CD4-positive, CD25-positive, alpha-beta regulatory T cell (primary cell): ENCODE measurements at regions not wholly inside any gene's neighbourhood (a gene's known extent, or its start where the extent isn't known, plus 50 kb on each side); places are given as distances from the start of the nearest gene placed in this dataset.

Experiments used
- ATAC-seq, 2 donors: fragments of 150-1000 bp; cut with Tn5 transposase; one replicate each; pipeline ENCODE4 v1.10.0; 2021; ENCODE audit warnings: low read depth in 2 of 2, moderate number of reproducible peaks in 2 of 2, moderate library complexity in 1 of 2
- DNase-seq, 3 donors: peaks; one replicate each; pipeline versions ENCODE4 v3.0.0 to v3.0.0-alpha.2; 2012 to 2022; ENCODE audit warnings: mixed read lengths in 1 of 3
- H3K27ac ChIP-seq: one replicate; pipeline ENCODE4 v1.7.0; 2013; ENCODE audit warnings: mild to moderate bottlenecking, low read length; ENCODE audit not compliant: insufficient read depth, poor library complexity, severe bottlenecking
- H3K27me3 ChIP-seq: one replicate; pipeline ENCODE4 v1.7.0; 2013; ENCODE audit warnings: low read length; ENCODE audit not compliant: control insufficient read depth, insufficient read depth
- H3K36me3 ChIP-seq: one replicate; pipeline ENCODE4 v1.7.0; 2013; ENCODE audit warnings: mild to moderate bottlenecking, low read length, moderate library complexity; ENCODE audit not compliant: control insufficient read depth, insufficient read depth
- H3K4me1 ChIP-seq: 2 replicates; pipeline ENCODE4 v1.7.0; 2013; ENCODE audit warnings: mild to moderate bottlenecking, low read length; ENCODE audit not compliant: insufficient read depth, control insufficient read depth, poor library complexity, severe bottlenecking
- H3K4me3 ChIP-seq: one replicate; pipeline ENCODE4 v1.7.0; 2013; ENCODE audit warnings: low read depth, mild to moderate bottlenecking, low read length, moderate library complexity
- H3K9me3 ChIP-seq, 2 experiments: 1 replicate in 1 of 2; 2 replicates in 1 of 2; pipeline ENCODE4 v1.7.0; 2013; ENCODE audit warnings: low read length in 2 of 2, mild to moderate bottlenecking in 1 of 2, moderate library complexity in 1 of 2; ENCODE audit not compliant: control insufficient read depth in 2 of 2
- H3K27ac Mint-ChIP-seq, 3 donors: one replicate each; pipeline ENCODE4 v1.8.0; 2020 to 2022; ENCODE audit warnings: mild to moderate bottlenecking in 3 of 3, mixed read lengths in 3 of 3, moderate library complexity in 2 of 3
- H3K27me3 Mint-ChIP-seq: one replicate; pipeline ENCODE4 v1.8.0; 2022; ENCODE audit warnings: mild to moderate bottlenecking, mixed read lengths
- H3K36me3 Mint-ChIP-seq: one replicate; pipeline ENCODE4 v1.8.0; 2020; ENCODE audit warnings: mixed read lengths
- H3K4me1 Mint-ChIP-seq, 4 donors: one replicate each; pipeline ENCODE4 v1.8.0; 2020 to 2022; ENCODE audit warnings: mixed read lengths in 4 of 4, mild to moderate bottlenecking in 1 of 4
- H3K4me3 Mint-ChIP-seq, 4 donors: one replicate each; pipeline ENCODE4 v1.8.0; 2020 to 2022; ENCODE audit warnings: mild to moderate bottlenecking in 4 of 4, mixed read lengths in 4 of 4, moderate library complexity in 3 of 4
- H3K9me3 Mint-ChIP-seq, 7 donors: one replicate each; pipeline ENCODE4 v1.8.0; 2020 to 2022; ENCODE audit warnings: mixed read lengths in 7 of 7, mild to moderate bottlenecking in 3 of 7, moderate library complexity in 2 of 7

GRCh38 chr11:115555336-115556090 lies 51.3 kb upstream of the CADM1 start:
- no peak overlapping the region for H3K4me3 Mint-ChIP-seq
- H3K36me3 Mint-ChIP-seq, result no peaks in the 10 kb centered on the region
- Histone ChIP-seq H3K9me3 (no peaks in the 10 kb centered on the region), H3K4me3 (no peak overlapping the region), H3K36me3 (no peaks in the 10 kb centered on the region), H3K27ac (no peak overlapping the region), H3K27me3 (no peaks in the 10 kb centered on the region), H3K4me1 (no peaks in the 10 kb centered on the region)
- no peaks in the 10 kb centered on the region for H3K4me1 Mint-ChIP-seq
- H3K27me3 Mint-ChIP-seq, result peaks cover 5% of the 10 kb centered on the region
- ATAC-seq (no peak), DNase-seq (no peak)
- H3K27ac Mint-ChIP-seq, result no peak overlapping the region
- no peaks in the 10 kb centered on the region for H3K9me3 Mint-ChIP-seq
